ENCODE measurements at regions not wholly inside any gene's neighbourhood (a gene's known extent, or its start where the extent isn't known, plus 50 kb on each side); places are given as distances from the start of the nearest gene placed in this dataset.

- no peak for DNase-seq
- intact Hi-C loops (cut with micrococcal nuclease; ENCODE audit: unreplicated experiment) = no loop called here
- no peaks in the 10 kb centered on the region for H3K36me3 Mint-ChIP-seq (ENCODE audit: insufficient read depth, unreplicated experiment)
- H3K4me3 ChIP-seq (ENCODE audit: low read depth, low read length) = no peak overlapping the region
- ChIA-PET POLR2A (no interaction called here), CTCF (no interaction called here)
- H3K27ac Mint-ChIP-seq (ENCODE audit: unreplicated experiment) = no peak overlapping the region
- H3K4me3 Mint-ChIP-seq (ENCODE audit: unreplicated experiment) = no peak overlapping the region
- TF ChIP-seq CTCF (IDR thresholded peaks at IDR 0.05; ENCODE audit: insufficient read depth in 1 of 2, low read depth in 1 of 2, low read length in 1 of 2, severe bottlenecking in 1 of 2, unreplicated experiment in 1 of 2) = no peak
- BruUV-seq (replicated peaks) = no TSS peak
- no peaks in the 10 kb centered on the region for H3K4me1 ChIP-seq
- no peaks in the 10 kb centered on the region for H3K4me1 Mint-ChIP-seq (ENCODE audit: low read depth, unreplicated experiment)
- H3K9me3 Mint-ChIP-seq (ENCODE audit: unreplicated experiment) = no peaks in the 10 kb centered on the region
- no peaks in the 10 kb centered on the region for H3K36me3 ChIP-seq (ENCODE audit: control insufficient read depth, insufficient read depth, low read length)
- H3K27me3 Mint-ChIP-seq (ENCODE audit: insufficient read depth, unreplicated experiment) = no peaks in the 10 kb centered on the region
- H3K27me3 ChIP-seq (replicated peaks; ENCODE audit: control insufficient read depth, insufficient read depth, low read length) = no peaks in the 10 kb centered on the region
- H3K9me3 ChIP-seq = no peaks in the 10 kb centered on the region
Observed at GRCh38 chr1:194477908-194478307, 1291.5 kb upstream of the B3GALT2 start.

- Histone ChIP-seq H3K27me3 (replicated peaks; ENCODE audit: control insufficient read depth, insufficient read depth, low read length) (no peaks in the 10 kb centered on the region), H3K9me3 (no peaks in the 10 kb centered on the region), H3K36me3 (ENCODE audit: control insufficient read depth, insufficient read depth, low read length) (no peaks in the 10 kb centered on the region), H3K4me3 (ENCODE audit: low read depth, low read length) (no peak overlapping the region), H3K4me1 (no peaks in the 10 kb centered on the region)
- Mint-ChIP-seq H3K4me1 (ENCODE audit: low read depth, unreplicated experiment) (no peaks in the 10 kb centered on the region), H3K4me3 (ENCODE audit: unreplicated experiment) (no peak overlapping the region), H3K36me3 (ENCODE audit: insufficient read depth, unreplicated experiment) (no peaks in the 10 kb centered on the region), H3K9me3 (ENCODE audit: unreplicated experiment) (no peaks in the 10 kb centered on the region), H3K27ac (ENCODE audit: unreplicated experiment) (no peak overlapping the region), H3K27me3 (ENCODE audit: insufficient read depth, unreplicated experiment) (no peaks in the 10 kb centered on the region)
- intact Hi-C loops (cut with micrococcal nuclease; ENCODE audit: unreplicated experiment) = no loop called here
- no peak for DNase-seq
- CTCF ChIA-PET = no interaction called here
- no TSS peak for BruUV-seq (replicated peaks)
- POLR2A ChIA-PET = no interaction called here
- TF ChIP-seq CTCF (IDR thresholded peaks at IDR 0.05; ENCODE audit: insufficient read depth in 1 of 2, low read depth in 1 of 2, low read length in 1 of 2, severe bottlenecking in 1 of 2, unreplicated experiment in 1 of 2) = no peak
Observed at GRCh38 chr1:194476872-194477271, 1290.5 kb upstream of the B3GALT2 start.

GRCh38 chr1:194476351-194476750, 1289.9 kb upstream of the B3GALT2 start:
- TF ChIP-seq CTCF (IDR thresholded peaks at IDR 0.05; ENCODE audit: insufficient read depth in 1 of 2, low read depth in 1 of 2, low read length in 1 of 2, severe bottlenecking in 1 of 2, unreplicated experiment in 1 of 2) = no peak
- H3K27ac Mint-ChIP-seq (ENCODE audit: unreplicated experiment) = no peak overlapping the region
- Histone ChIP-seq H3K36me3 (ENCODE audit: control insufficient read depth, insufficient read depth, low read length) (no peaks in the 10 kb centered on the region), H3K9me3 (no peaks in the 10 kb centered on the region), H3K4me1 (no peaks in the 10 kb centered on the region), H3K4me3 (ENCODE audit: low read depth, low read length) (no peak overlapping the region), H3K27me3 (replicated peaks; ENCODE audit: control insufficient read depth, insufficient read depth, low read length) (no peaks in the 10 kb centered on the region)
- H3K4me1 Mint-ChIP-seq (ENCODE audit: low read depth, unreplicated experiment) = no peaks in the 10 kb centered on the region
- ChIA-PET POLR2A (no interaction called here), CTCF (no interaction called here)
- H3K9me3 Mint-ChIP-seq (ENCODE audit: unreplicated experiment) = no peaks in the 10 kb centered on the region
- intact Hi-C loops (cut with micrococcal nuclease; ENCODE audit: unreplicated experiment) = no loop called here
- H3K27me3 Mint-ChIP-seq (ENCODE audit: insufficient read depth, unreplicated experiment) = no peaks in the 10 kb centered on the region
- H3K36me3 Mint-ChIP-seq (ENCODE audit: insufficient read depth, unreplicated experiment) = no peaks in the 10 kb centered on the region
- no TSS peak for BruUV-seq (replicated peaks)
- no peak for DNase-seq
- no peak overlapping the region for H3K4me3 Mint-ChIP-seq (ENCODE audit: unreplicated experiment)
